ENCODE measurements at regions not wholly inside any gene's neighbourhood (a gene's known extent, or its start where the extent isn't known, plus 50 kb on each side); places are given as distances from the start of the nearest gene placed in this dataset.

GRCh38 chr5:101866473-101866872 is 429.6 kb downstream of the SLCO4C1 start:
- Histone ChIP-seq H3K4me1 (ENCODE audit: control insufficient read depth in 4 of 4, insufficient read depth in 4 of 4, low read length in 3 of 4) (no peaks in the 10 kb centered on the region), H3K4me3 (ENCODE audit: low read depth in 1 of 3, low read length in 3 of 3) (no peak overlapping the region), H3K9ac (ENCODE audit: low read depth in 1 of 2, low read length in 2 of 2) (no peak overlapping the region), H3K27me3 (ENCODE audit: control insufficient read depth in 4 of 4, insufficient read depth in 4 of 4, low read length in 3 of 4) (no peaks in the 10 kb centered on the region), H3K27ac (ENCODE audit: low read depth in 1 of 2, low read length in 2 of 2) (no peak overlapping the region), H3K9me3 (ENCODE audit: control insufficient read depth in 4 of 4, low read length in 3 of 4) (no peaks in the 10 kb centered on the region), H3K36me3 (ENCODE audit: control insufficient read depth in 4 of 4, insufficient read depth in 3 of 4, low read depth in 1 of 4, low read length in 3 of 4) (no peaks in the 10 kb centered on the region)
- no peak for TF ChIP-seq FOXA1 (IDR thresholded peaks at IDR 0.05)
- TF ChIP-seq EGR1 (IDR thresholded peaks at IDR 0.05; ENCODE audit: low read depth in 2 of 2), result no peak
- TF ChIP-seq RXRA (IDR thresholded peaks at IDR 0.05), result no peak
- TF ChIP-seq ATF3 (IDR thresholded peaks at IDR 0.05), result no peak
- no peak for TF ChIP-seq RAD21 (IDR thresholded peaks at IDR 0.05)
- TF ChIP-seq NR2F2 (IDR thresholded peaks at IDR 0.05), result no peak
- no peak for TF ChIP-seq SP1 (IDR thresholded peaks at IDR 0.05)
- TF ChIP-seq GABPA (IDR thresholded peaks at IDR 0.05 in 1 of 2, conservative IDR thresholded peaks at IDR 0.05 in 1 of 2), result no peak
- TF ChIP-seq JUND (IDR thresholded peaks at IDR 0.05), result no peak
- TF ChIP-seq, protein P1, sequence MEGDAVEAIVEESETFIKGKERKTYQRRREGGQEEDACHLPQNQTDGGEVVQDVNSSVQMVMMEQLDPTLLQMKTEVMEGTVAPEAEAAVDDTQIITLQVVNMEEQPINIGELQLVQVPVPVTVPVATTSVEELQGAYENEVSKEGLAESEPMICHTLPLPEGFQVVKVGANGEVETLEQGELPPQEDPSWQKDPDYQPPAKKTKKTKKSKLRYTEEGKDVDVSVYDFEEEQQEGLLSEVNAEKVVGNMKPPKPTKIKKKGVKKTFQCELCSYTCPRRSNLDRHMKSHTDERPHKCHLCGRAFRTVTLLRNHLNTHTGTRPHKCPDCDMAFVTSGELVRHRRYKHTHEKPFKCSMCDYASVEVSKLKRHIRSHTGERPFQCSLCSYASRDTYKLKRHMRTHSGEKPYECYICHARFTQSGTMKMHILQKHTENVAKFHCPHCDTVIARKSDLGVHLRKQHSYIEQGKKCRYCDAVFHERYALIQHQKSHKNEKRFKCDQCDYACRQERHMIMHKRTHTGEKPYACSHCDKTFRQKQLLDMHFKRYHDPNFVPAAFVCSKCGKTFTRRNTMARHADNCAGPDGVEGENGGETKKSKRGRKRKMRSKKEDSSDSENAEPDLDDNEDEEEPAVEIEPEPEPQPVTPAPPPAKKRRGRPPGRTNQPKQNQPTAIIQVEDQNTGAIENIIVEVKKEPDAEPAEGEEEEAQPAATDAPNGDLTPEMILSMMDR (IDR thresholded peaks at IDR 0.05; ENCODE audit: low read depth, low read length, missing input control), result no peak
- no peak for TF ChIP-seq MAX (IDR thresholded peaks at IDR 0.05)
- DNase-seq (ENCODE audit: low spot score), result no peak
- WGBS, result 76% methylated on average over 1 of the region's 1 CpG

- Histone ChIP-seq H3K4me1 (ENCODE audit: control insufficient read depth in 4 of 4, insufficient read depth in 4 of 4, low read length in 3 of 4) (no peaks in the 10 kb centered on the region), H3K9ac (ENCODE audit: low read depth in 1 of 2, low read length in 2 of 2) (no peak overlapping the region), H3K36me3 (ENCODE audit: control insufficient read depth in 4 of 4, insufficient read depth in 3 of 4, low read depth in 1 of 4, low read length in 3 of 4) (no peaks in the 10 kb centered on the region), H3K27me3 (ENCODE audit: control insufficient read depth in 4 of 4, insufficient read depth in 4 of 4, low read length in 3 of 4) (no peaks in the 10 kb centered on the region), H3K9me3 (ENCODE audit: control insufficient read depth in 4 of 4, low read length in 3 of 4) (no peaks in the 10 kb centered on the region), H3K27ac (ENCODE audit: low read depth in 1 of 2, low read length in 2 of 2) (no peak overlapping the region), H3K4me3 (ENCODE audit: low read depth in 1 of 3, low read length in 3 of 3) (no peak overlapping the region)
- TF ChIP-seq MAX (IDR thresholded peaks at IDR 0.05) (no peak), EGR1 (IDR thresholded peaks at IDR 0.05; ENCODE audit: low read depth in 2 of 2) (no peak), NR2F2 (IDR thresholded peaks at IDR 0.05) (no peak), HNF4G (IDR thresholded peaks at IDR 0.05) (no peak), HNF4A (conservative IDR thresholded peaks at IDR 0.05) (no peak), RAD21 (IDR thresholded peaks at IDR 0.05) (no peak), SP1 (IDR thresholded peaks at IDR 0.05) (no peak), GABPA (IDR thresholded peaks at IDR 0.05 in 1 of 2, conservative IDR thresholded peaks at IDR 0.05 in 1 of 2) (no peak), JUND (IDR thresholded peaks at IDR 0.05) (no peak), FOXA2 (IDR thresholded peaks at IDR 0.05) (no peak), FOXA1 (IDR thresholded peaks at IDR 0.05) (no peak), YY1 (IDR thresholded peaks at IDR 0.05) (no peak), ATF3 (IDR thresholded peaks at IDR 0.05) (no peak)
- TF ChIP-seq, protein P1 (IDR thresholded peaks at IDR 0.05; ENCODE audit: low read depth, low read length, missing input control), result no peak
- TF ChIP-seq, protein P2, sequence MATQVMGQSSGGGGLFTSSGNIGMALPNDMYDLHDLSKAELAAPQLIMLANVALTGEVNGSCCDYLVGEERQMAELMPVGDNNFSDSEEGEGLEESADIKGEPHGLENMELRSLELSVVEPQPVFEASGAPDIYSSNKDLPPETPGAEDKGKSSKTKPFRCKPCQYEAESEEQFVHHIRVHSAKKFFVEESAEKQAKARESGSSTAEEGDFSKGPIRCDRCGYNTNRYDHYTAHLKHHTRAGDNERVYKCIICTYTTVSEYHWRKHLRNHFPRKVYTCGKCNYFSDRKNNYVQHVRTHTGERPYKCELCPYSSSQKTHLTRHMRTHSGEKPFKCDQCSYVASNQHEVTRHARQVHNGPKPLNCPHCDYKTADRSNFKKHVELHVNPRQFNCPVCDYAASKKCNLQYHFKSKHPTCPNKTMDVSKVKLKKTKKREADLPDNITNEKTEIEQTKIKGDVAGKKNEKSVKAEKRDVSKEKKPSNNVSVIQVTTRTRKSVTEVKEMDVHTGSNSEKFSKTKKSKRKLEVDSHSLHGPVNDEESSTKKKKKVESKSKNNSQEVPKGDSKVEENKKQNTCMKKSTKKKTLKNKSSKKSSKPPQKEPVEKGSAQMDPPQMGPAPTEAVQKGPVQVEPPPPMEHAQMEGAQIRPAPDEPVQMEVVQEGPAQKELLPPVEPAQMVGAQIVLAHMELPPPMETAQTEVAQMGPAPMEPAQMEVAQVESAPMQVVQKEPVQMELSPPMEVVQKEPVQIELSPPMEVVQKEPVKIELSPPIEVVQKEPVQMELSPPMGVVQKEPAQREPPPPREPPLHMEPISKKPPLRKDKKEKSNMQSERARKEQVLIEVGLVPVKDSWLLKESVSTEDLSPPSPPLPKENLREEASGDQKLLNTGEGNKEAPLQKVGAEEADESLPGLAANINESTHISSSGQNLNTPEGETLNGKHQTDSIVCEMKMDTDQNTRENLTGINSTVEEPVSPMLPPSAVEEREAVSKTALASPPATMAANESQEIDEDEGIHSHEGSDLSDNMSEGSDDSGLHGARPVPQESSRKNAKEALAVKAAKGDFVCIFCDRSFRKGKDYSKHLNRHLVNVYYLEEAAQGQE (IDR thresholded peaks at IDR 0.05), result no peak
- 73% methylated on average over 6 of the region's 6 CpGs for WGBS
- no peak for DNase-seq (ENCODE audit: low spot score)
Observed at GRCh38 chr5:101860563-101860962, 435.5 kb downstream of the SLCO4C1 start.

All from liver (tissue), 8 donors.